ENCODE measurements at regions not wholly inside any gene's neighbourhood (a gene's known extent, or its start where the extent isn't known, plus 50 kb on each side); places are given as distances from the start of the nearest gene placed in this dataset.

DNA sequence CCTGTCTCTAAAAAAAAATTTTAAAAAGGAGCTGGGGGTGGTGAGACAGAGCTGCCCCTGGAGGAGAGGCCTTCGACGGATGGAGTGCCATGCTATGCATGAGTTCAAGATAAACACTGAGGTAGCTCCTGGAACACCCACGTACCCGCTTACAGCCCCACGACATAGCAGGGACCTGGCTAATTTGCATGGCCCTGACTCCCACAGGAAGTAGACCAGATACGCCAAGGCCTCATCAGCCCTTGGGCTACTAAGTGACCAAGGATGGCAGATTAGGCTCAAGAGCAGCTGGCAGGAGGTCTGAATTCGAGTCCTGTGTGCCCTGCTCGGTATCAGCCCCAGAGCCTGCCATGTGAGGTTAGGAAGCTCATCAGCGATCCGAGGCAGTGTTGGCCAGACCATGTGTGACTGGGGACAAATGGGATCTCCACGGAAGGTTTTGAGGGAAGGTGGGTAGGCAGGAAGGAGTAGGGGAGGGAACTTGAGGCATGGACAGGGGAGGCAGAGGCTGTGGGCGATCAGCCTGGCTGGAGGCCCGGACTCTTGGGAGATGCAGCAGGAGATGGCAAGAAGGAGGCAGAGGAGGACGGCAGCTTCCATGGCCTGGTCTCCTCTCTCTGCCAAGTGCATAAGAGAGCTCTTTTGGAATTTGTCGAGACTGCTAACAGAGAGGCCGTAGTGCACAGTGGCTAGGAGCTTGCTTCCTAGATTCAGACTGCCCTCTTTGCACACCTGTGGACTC is 218.3 kb downstream of the GLI2 start:
- no peak overlapping the region for H3K4me3 ChIP-seq (ENCODE audit: low read depth, low read length)
- TF ChIP-seq, protein P1, sequence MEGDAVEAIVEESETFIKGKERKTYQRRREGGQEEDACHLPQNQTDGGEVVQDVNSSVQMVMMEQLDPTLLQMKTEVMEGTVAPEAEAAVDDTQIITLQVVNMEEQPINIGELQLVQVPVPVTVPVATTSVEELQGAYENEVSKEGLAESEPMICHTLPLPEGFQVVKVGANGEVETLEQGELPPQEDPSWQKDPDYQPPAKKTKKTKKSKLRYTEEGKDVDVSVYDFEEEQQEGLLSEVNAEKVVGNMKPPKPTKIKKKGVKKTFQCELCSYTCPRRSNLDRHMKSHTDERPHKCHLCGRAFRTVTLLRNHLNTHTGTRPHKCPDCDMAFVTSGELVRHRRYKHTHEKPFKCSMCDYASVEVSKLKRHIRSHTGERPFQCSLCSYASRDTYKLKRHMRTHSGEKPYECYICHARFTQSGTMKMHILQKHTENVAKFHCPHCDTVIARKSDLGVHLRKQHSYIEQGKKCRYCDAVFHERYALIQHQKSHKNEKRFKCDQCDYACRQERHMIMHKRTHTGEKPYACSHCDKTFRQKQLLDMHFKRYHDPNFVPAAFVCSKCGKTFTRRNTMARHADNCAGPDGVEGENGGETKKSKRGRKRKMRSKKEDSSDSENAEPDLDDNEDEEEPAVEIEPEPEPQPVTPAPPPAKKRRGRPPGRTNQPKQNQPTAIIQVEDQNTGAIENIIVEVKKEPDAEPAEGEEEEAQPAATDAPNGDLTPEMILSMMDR (IDR thresholded peaks at IDR 0.05; ENCODE audit: control insufficient read depth, extremely low read depth, insufficient read depth), result no peak

DNA sequence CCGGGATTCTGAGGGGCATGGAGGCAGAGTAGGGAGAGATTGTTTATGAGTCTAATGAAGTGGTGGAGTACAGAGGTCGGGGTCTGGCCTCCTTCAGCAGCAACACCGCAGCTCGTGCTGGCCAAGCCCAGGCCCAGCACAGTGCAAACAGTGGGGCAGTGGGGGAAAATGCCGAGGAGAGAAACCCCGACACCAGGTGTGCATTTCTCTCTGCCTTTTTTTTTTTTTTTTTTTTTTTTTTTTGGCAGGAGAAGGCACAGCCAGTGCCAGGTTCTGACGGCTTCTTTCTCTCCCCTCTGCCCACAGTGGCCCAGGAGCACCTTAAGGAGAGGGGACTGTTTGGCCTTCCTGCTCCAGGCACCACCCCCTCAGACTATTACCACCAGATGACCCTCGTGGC is 219.3 kb downstream of the GLI2 start:
- TF ChIP-seq, protein P1 (IDR thresholded peaks at IDR 0.05; ENCODE audit: control insufficient read depth, extremely low read depth, insufficient read depth), result no peak
- no peak overlapping the region for H3K4me3 ChIP-seq (ENCODE audit: low read depth, low read length)
- DNase-seq (ENCODE audit: low read depth), result no peak

More for the DNA sequence above, 218.3 kb downstream of the GLI2 start:
- no peak for DNase-seq (ENCODE audit: low read depth)

DNA sequence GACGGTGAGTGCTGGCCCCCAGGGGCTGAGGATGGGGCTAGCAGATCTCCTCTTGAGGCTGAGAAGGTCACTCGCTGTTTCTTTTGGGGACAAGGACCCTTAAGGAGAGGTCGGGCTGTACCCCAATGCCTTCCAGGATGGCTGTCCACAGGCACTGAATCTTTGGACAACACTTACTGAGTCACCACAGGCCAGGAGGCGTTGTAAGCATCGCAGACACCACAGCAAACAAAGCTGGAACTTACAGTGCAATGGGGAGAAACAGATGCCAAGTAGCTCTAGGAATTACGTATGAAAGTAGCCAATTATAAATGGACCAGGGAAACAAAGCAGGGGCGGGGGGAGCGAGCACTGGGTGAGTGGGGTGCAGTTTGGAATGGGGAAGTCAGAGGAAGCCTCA is 219.8 kb downstream of the GLI2 start:
- TF ChIP-seq, protein P1 (IDR thresholded peaks at IDR 0.05; ENCODE audit: control insufficient read depth, extremely low read depth, insufficient read depth), result no peak
- no peak overlapping the region for H3K4me3 ChIP-seq (ENCODE audit: low read depth, low read length)
- DNase-seq (ENCODE audit: low read depth), result peak; percentile 70

DNA sequence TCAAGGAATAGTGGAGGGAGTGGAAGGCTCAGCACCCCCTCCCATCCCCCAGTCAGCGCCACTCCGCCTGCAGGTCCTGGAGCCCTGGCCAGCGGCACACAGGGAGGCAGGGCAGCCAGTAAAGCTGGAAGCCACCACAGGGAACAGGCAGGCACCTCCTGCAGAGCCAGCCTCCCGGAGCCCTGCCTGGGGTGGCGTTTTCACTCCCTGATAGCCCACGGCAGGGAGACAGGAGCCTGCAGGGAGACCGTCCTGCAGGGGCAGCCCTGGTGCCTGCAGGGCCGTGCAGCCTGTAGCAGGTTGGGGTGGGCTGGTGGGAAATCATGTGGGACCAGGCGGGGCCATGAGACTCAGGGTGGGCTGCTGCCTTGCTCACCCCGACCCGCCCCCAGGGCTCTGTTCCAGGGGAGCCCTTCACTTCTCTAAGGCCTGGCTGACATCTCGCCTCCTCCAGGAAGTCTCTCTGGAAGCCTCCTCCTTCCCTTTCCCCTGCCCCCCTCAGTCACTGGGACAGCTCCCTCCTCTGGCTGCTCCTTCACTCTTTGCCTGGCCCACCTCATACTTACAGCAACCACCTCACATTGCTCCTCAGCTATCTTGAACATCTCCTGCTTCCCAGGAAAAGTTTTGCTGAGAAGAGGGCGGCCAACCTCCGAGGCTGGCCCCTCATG is 221.0 kb downstream of the GLI2 start:
- TF ChIP-seq, protein P1 (IDR thresholded peaks at IDR 0.05; ENCODE audit: control insufficient read depth, extremely low read depth, insufficient read depth), result no peak
- no peak overlapping the region for H3K4me3 ChIP-seq (ENCODE audit: low read depth, low read length)
- DNase-seq (ENCODE audit: low read depth), result no peak

DNA sequence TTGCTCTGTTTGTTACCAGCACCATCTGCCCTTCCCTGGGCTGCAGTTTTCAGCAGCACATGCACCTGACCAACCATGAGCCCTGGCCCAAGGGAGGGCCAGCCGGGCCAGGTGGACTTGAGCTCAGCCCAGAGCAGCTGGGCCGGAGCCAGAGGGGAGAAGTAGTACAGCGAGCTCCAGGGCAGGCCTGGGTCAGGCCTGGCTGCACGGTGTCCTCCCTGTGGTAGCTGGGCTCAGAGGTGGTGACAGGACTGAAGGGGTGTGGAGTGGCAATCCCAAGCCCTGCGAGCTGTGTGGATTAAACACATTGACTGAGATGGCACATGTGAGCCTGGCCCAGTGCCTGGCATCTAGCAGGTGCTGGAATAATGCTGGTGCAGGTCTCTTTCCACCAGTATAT is 222.2 kb downstream of the GLI2 start:
- TF ChIP-seq, protein P1 (IDR thresholded peaks at IDR 0.05; ENCODE audit: control insufficient read depth, extremely low read depth, insufficient read depth), result no peak
- DNase-seq (ENCODE audit: low read depth), result no peak
- H3K4me3 ChIP-seq (ENCODE audit: low read depth, low read length), result no peak overlapping the region

DNA sequence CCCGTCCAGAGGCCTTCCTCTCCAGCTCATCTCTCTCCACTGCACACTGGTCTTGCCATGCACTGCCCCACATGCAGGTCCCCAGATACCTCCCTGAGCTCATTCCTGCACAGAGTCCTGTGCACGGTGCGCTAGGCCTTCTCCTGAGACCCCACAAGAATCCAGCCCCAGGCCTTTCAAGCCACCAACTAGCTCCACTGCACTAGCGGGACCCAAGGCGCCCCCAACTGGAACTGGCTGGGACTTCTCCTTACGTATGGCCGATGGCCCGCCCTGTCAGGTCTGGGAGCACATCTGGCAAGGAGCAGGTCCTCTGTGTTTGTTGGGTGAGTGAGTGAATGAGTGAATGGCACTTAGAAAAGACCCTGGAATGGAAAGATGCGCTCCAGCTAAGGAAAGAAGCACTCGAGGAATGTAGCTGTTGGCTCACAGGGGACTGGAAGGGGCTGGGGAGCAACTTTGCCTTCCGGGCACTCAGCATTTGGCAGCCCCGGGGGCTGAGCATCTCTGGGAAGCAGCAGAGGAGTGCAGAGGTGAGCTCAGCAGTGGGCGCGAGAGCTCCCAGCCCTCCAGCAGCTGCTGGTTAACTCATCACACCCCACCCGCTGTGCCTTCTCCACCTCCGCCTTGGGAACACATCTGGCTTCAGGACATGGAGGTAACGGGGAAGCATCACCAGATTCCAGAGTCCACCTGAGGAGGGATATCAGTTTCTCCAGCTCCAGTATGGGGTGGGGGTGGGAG is 223.1 kb downstream of the GLI2 start:
- TF ChIP-seq, protein P1 (IDR thresholded peaks at IDR 0.05; ENCODE audit: control insufficient read depth, extremely low read depth, insufficient read depth), result no peak
- no peak overlapping the region for H3K4me3 ChIP-seq (ENCODE audit: low read depth, low read length)
- no peak for DNase-seq (ENCODE audit: low read depth)

Measured in LNCaP clone FGC (cell line).